SK-N-MC (cell line): ENCODE measurements at regions not wholly inside any gene's neighbourhood (a gene's known extent, or its start where the extent isn't known, plus 50 kb on each side); places are given as distances from the start of the nearest gene placed in this dataset.
"Not testable (repeated sequence)": the region's sequence is repeated elsewhere in the genome, so short reads cannot be mapped to it uniquely, and the experiment has no call there.

Experiments
- DNase-seq: peaks from one replicate; pipeline ENCODE4 v3.0.0-alpha.2; 2011; ENCODE audit warnings: low read depth, low spot score
- H3K27ac ChIP-seq: fragments of 200-600 bp; sonication (generic); 2 replicates; pipeline ENCODE4 v1.5.1; 2016; ENCODE audit warnings: mixed run types
- H3K36me3 ChIP-seq: fragments of 200-600 bp; sonication (generic); 2 replicates; pipeline ENCODE4 v1.6.1; 2017; ENCODE audit warnings: antibody characterized with exemption, low read length, mixed read lengths; ENCODE audit not compliant: insufficient read depth
- H3K4me3 ChIP-seq: fragments of 200-600 bp; sonication (generic); 2 replicates; pipeline ENCODE4 v1.5.1; 2016
- H3K9ac ChIP-seq: fragments of 200-600 bp; sonication (generic); 2 replicates; pipeline ENCODE4 v1.8.0; 2017; ENCODE audit warnings: mixed run types, mixed read lengths; ENCODE audit not compliant: insufficient read length
- H3K9me3 ChIP-seq: fragments of 200-600 bp; sonication (generic); 2 replicates; pipeline ENCODE4 v1.6.1; 2017; ENCODE audit warnings: low read depth, mild to moderate bottlenecking, antibody characterized with exemption, low read length, moderate library complexity, mixed read lengths
- EZH2 ChIP-seq: fragments of 200-600 bp; sonication (generic); IDR thresholded peaks from one replicate; pipeline ENCODE4 v1.6.1; 2017; ENCODE audit warnings: antibody characterized with exemption
- FOXP2 ChIP-seq: optimal IDR thresholded peaks from 2 replicates; pipeline ENCODE3; 2011; ENCODE audit warnings: mild to moderate bottlenecking, moderate library complexity; ENCODE audit not compliant: insufficient read depth; ENCODE audit errors: extremely low read length, control extremely low read depth
- POLR2AphosphoS5 ChIP-seq: IDR thresholded peaks from 2 replicates; pipeline ENCODE4 v1.6.1; 2012; ENCODE audit warnings: mild to moderate bottlenecking, low read depth, low read length, borderline replicate concordance

DNA sequence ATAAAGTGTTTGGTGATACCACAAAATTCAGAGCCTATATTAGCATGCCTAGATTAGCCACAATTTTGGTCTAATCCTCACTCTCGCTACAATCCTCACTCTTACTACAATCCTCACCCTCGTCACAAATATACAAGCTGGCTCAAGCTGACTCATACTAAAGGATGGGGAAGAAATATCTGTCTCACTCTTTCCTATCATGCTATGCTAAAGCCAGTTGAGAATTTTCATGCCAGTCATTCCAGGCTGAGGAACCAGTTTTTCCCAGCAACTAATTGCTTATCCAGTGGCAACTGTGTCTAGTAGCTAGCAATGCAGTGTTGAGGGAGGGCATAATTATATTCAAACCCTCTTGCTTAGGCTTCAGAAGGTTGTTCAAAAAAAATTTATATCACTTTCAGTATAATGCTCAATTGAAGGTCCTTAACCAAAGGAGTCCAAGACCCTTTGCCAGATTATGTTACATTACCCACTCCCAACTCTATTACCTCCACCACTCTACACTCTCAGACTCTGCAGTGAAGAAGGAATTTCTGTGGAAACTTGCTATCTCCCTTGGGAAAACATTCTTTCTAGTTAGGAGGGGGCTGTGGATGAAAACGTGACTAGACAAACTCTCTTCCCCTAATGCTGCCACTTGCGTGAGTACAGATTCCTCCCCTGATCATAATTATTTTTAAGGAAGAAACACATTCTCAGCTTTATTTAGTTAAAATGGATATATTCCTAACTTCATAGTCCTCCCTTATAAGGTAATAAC, 810.3 kb upstream of the ACO1 start:
- no peak overlapping the region for H3K27ac ChIP-seq
- H3K36me3 ChIP-seq: no peaks in the 10 kb centered on the region
- no peak overlapping the region for H3K4me3 ChIP-seq
- TF ChIP-seq EZH2 (no peak), FOXP2 (no peak), POLR2AphosphoS5 (no peak)
- no peak for DNase-seq
- no peak overlapping the region for H3K9ac ChIP-seq
- no peaks in the 10 kb centered on the region for H3K9me3 ChIP-seq

DNA sequence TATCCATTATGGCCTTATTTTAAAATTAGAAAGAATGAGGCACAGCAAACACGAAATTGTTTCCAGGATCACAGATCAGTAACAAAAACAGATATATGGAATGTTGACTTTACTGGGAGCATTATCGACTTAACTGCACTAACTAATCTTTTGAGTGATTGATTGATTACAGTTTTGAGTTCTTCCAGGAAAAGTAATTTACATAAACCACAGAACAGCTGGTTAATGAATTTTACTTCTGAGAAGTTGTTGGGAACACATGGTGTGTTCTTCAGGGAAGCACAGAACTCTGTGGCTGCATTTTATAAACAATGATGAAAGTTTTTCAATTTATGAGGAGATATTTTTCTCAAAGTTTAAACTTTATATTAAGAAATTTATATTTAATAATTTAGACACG, 802.4 kb upstream of the ACO1 start:
- TF ChIP-seq FOXP2: no peak
- no peak for TF ChIP-seq POLR2AphosphoS5
- no peak for TF ChIP-seq EZH2
- DNase-seq: no peak
- no peak overlapping the region for H3K9ac ChIP-seq
- no peak overlapping the region for H3K4me3 ChIP-seq
- no peaks in the 10 kb centered on the region for H3K9me3 ChIP-seq
- no peaks in the 10 kb centered on the region for H3K36me3 ChIP-seq
- H3K27ac ChIP-seq: no peak overlapping the region

DNA sequence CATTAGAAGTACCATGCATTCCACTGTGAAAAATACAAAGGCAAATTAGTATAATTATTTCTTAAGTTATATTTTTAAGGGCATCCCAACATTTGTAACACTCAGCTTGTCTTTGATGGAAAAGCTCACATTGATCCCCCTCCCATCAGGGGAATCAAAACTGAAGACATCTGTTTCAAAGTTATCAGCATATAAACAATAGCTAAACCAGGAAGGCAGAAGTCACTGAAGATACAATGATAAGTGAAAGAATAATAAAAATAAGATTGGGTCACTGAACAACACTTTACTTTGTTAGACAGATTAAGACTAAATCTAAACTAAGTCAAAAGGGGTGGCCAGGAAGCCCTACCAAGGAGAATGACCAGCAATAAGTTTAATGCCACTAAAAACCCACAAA, 801.9 kb upstream of the ACO1 start:
- H3K4me3 ChIP-seq: no peak overlapping the region
- TF ChIP-seq EZH2 (no peak), POLR2AphosphoS5 (no peak), FOXP2 (no peak)
- no peak overlapping the region for H3K9ac ChIP-seq
- no peak for DNase-seq
- no peak overlapping the region for H3K27ac ChIP-seq
- no peaks in the 10 kb centered on the region for H3K9me3 ChIP-seq
- no peaks in the 10 kb centered on the region for H3K36me3 ChIP-seq

DNA sequence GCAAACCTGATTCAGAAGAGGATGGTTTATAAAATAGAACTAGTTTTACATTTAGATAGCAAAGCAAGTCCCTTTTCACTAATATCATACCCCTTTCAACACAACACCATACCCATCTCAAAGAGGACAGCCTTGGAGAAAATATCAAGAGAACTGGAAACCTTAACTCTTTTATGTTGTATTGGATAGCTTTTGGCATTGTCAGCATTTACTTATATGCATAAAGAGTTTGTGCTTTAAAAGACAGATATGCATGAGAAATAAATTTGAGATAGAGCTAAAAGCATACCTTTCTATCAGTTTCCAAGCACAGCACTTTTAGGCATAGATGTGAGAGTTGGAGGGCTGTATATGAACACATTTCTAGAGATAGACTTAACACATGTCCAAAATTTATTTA, 799.3 kb upstream of the ACO1 start:
- TF ChIP-seq POLR2AphosphoS5: no peak
- TF ChIP-seq EZH2: no peak
- TF ChIP-seq FOXP2: no peak
- no peak for DNase-seq
- Histone ChIP-seq H3K27ac (no peak overlapping the region), H3K9ac (no peak overlapping the region), H3K4me3 (no peak overlapping the region), H3K9me3 (no peaks in the 10 kb centered on the region), H3K36me3 (no peaks in the 10 kb centered on the region)

DNA sequence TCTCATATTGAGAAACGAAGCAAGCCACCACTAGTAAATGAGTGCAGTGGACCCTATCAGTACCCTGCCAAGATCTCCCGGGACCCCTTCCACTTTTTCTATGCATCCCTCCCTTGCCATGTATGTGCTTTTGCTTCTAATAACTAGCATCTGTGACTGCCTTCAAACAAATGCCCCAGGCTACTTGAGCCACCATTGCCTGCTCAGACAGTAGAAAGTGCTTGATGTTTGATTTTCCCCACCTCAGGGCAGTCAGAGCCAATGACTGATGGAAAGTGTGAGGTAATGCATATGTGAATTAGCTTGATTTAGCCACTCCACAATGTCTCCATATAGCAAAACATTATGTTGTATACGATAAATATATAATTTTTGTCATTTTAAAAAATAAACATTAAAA, 797.3 kb upstream of the ACO1 start:
- no peak overlapping the region for H3K4me3 ChIP-seq
- no peaks in the 10 kb centered on the region for H3K36me3 ChIP-seq
- H3K9me3 ChIP-seq: no peaks in the 10 kb centered on the region
- no peak overlapping the region for H3K9ac ChIP-seq
- no peak overlapping the region for H3K27ac ChIP-seq
- TF ChIP-seq EZH2: no peak
- TF ChIP-seq FOXP2: no peak
- no peak for TF ChIP-seq POLR2AphosphoS5
- no peak for DNase-seq

DNA sequence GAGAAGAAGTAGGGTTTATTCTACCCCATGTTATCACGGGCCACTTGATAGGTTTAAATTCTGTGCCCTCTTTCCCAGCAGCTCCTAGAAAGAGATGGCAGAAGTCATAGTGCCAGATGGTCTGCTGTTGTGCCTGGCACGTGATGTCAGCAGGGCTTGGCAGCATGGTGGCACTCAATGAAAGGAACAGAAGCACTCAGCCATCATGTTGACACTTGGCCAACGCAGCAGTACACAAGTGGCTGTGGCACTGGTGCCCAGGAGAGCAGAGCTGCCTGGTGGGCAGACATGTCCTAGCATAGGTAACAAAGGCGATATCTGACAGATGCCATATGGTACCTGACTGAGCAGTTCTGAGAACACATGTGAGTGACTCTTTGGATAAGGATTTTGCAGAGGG, 796.4 kb upstream of the ACO1 start:
- Histone ChIP-seq H3K9me3 (no peaks in the 10 kb centered on the region), H3K27ac (no peak overlapping the region), H3K4me3 (no peak overlapping the region), H3K9ac (no peak overlapping the region), H3K36me3 (no peaks in the 10 kb centered on the region)
- DNase-seq: no peak
- TF ChIP-seq POLR2AphosphoS5 (no peak), EZH2 (no peak), FOXP2 (no peak)

DNA sequence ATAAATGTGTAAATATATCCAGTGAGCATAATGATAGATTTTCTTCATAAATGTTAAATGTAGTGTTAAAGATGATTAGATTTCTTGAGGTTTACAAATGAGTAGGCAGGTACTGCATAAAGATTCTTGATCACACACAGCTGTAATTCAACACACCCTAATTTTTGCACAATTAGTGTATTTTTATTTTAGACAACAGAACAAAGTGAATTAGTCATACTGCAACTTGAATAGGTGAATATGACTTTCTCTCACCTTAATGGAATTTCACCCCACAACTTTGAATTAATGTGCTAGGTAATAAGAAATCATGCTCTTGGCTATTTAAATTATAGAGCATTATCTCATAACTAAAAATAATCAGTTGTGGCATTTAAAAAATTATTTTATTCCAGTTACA, 795.7 kb upstream of the ACO1 start:
- no peaks in the 10 kb centered on the region for H3K36me3 ChIP-seq
- H3K4me3 ChIP-seq: no peak overlapping the region
- H3K9me3 ChIP-seq: no peaks in the 10 kb centered on the region
- no peak overlapping the region for H3K27ac ChIP-seq
- DNase-seq: no peak
- TF ChIP-seq POLR2AphosphoS5 (no peak), EZH2 (no peak), FOXP2 (no peak)
- H3K9ac ChIP-seq: no peak overlapping the region

DNA sequence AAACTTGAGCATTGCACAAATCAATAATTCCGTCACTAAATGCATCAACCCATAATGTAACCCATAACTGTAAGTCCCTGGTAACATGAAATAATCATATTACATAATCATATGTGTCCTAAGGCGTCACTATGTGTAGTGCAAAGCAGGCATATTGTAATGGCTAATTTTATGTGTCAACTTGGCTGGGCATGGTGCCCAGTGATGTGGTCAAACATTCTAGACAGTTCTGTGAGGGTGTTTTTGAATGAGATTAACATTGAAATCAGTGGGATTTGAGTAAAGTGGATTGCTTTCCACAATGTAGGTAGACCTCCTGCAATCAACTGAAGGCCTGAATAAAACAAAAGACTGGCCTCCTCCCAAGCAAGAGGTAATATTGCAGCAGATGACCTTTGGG, 794.4 kb upstream of the ACO1 start:
- Histone ChIP-seq H3K27ac (no peak overlapping the region), H3K36me3 (no peaks in the 10 kb centered on the region), H3K9me3 (no peaks in the 10 kb centered on the region), H3K4me3 (no peak overlapping the region), H3K9ac (no peak overlapping the region)
- TF ChIP-seq EZH2: no peak
- TF ChIP-seq POLR2AphosphoS5: no peak
- no peak for TF ChIP-seq FOXP2
- no peak for DNase-seq

DNA sequence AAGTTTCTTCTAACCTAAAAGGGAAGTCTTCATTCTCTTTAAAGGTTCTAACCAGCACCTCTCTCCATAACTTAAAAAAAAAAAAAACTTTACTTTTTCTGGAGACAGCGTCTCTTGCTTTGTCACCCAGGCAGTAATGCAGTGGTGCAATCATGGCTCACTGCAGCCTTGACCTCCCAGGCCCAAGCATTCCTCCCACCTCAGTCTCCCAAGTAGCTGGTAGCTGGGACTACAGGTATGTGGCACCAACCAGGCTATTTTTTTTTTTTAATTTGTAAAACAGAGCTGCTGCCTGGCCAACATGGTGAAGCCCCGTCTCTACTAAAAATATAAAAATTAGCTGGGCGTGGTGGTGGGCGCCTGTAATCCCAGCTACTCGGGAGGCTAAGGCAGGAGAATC, 787.4 kb upstream of the ACO1 start:
- not testable (repeated sequence) for H3K4me3 ChIP-seq, H3K9ac ChIP-seq, H3K9me3 ChIP-seq, H3K36me3 ChIP-seq, DNase-seq, H3K27ac ChIP-seq

DNA sequence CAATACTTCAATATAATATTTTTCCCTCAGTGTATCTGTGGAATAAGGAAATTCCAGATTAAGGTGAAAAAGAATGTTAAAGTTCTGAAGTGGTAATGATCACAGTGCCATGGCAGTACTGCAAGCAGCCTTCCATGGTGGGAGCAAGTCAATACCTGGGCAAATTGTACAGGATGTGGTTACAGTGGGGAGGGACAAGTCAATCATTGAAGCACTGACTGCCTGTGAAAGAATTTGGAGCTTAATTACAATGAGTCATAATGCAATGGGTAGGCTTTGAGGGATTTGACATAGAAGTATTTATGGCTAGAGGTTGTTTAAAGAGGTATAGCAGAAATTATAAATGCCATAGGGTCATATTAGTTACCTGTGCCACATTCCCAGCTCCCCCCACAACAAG, 786.5 kb upstream of the ACO1 start:
- Histone ChIP-seq H3K27ac (no peak overlapping the region), H3K9ac (no peak overlapping the region), H3K36me3 (no peaks in the 10 kb centered on the region), H3K9me3 (no peaks in the 10 kb centered on the region), H3K4me3 (no peak overlapping the region)
- TF ChIP-seq EZH2: no peak
- DNase-seq: no peak
